ENCODE measurements at regions not wholly inside any gene's neighbourhood (a gene's known extent, or its start where the extent isn't known, plus 50 kb on each side); places are given as distances from the start of the nearest gene placed in this dataset.

GRCh38 chr5:58354827-58355226 lies 105.1 kb downstream of the PLK2 start:
- TF ChIP-seq CTCF (conservative IDR thresholded peaks at IDR 0.05 in 1 of 2, IDR thresholded peaks at IDR 0.05 in 1 of 2; ENCODE audit: extremely low read depth in 1 of 2, insufficient read depth in 1 of 2, low read depth in 1 of 2, low read length in 2 of 2) (no peak), EZH2 (IDR thresholded peaks at IDR 0.05; ENCODE audit: borderline replicate concordance, low read length) (no peak)
